ENCODE measurements at regions not wholly inside any gene's neighbourhood (a gene's known extent, or its start where the extent isn't known, plus 50 kb on each side); places are given as distances from the start of the nearest gene placed in this dataset.

GRCh38 chr3:104742044-104742443 lies 624.7 kb upstream of the ALCAM start:
- no peaks in the 10 kb centered on the region for H3K27me3 Mint-ChIP-seq (ENCODE audit: low read depth)
- Histone ChIP-seq H3K27me3 (ENCODE audit: insufficient read depth, low read length) (no peaks in the 10 kb centered on the region), H2BK5ac (ENCODE audit: insufficient read length, low read length) (no peak overlapping the region), H3K4me1 (ENCODE audit: insufficient read depth, low read length) (no peaks in the 10 kb centered on the region), H3T11ph (ENCODE audit: low read length) (no peak overlapping the region), H4K20me1 (ENCODE audit: control insufficient read depth, insufficient read depth, insufficient read length) (no peaks in the 10 kb centered on the region), H2BK12ac (ENCODE audit: insufficient read length, low read depth, low read length) (no peak overlapping the region), H3K9ac (ENCODE audit: extremely low read depth, insufficient read length, low read length) (no peak overlapping the region), H3K4ac (ENCODE audit: low read depth, low read length) (no peak overlapping the region), H4K5ac (ENCODE audit: insufficient read length, low read depth, low read length) (no peak overlapping the region), H3K23ac (ENCODE audit: insufficient read length, low read depth, low read length) (no peak overlapping the region), H3K27ac (ENCODE audit: insufficient read length, low read depth, low read length) (no peak overlapping the region), H3K23me2 (ENCODE audit: insufficient read length, low read depth, low read length, poor library complexity, severe bottlenecking) (no peaks in the 10 kb centered on the region), H4K91ac (ENCODE audit: insufficient read length, low read depth, low read length) (no peak overlapping the region), H2BK20ac (ENCODE audit: low read depth, low read length, poor library complexity, severe bottlenecking) (no peak overlapping the region), H3K9me3 (ENCODE audit: control insufficient read depth, low read depth, low read length) (no peaks in the 10 kb centered on the region), H3K14ac (ENCODE audit: insufficient read depth, low read length) (no peak overlapping the region), H2AFZ (ENCODE audit: low read length) (no peak overlapping the region), H3K79me2 (ENCODE audit: insufficient read depth, low read length) (no peaks in the 10 kb centered on the region), H4K8ac (replicated peaks; ENCODE audit: insufficient read length, low read depth, low read length) (no peak overlapping the region), H2AK5ac (ENCODE audit: insufficient read length, low read length) (no peak overlapping the region), H3K4me2 (ENCODE audit: insufficient read depth, insufficient read length, low read length) (no peak overlapping the region), H3K79me1 (ENCODE audit: insufficient read depth, low read depth, low read length, poor library complexity, severe bottlenecking) (no peaks in the 10 kb centered on the region), H3K56ac (ENCODE audit: insufficient read length, low read depth, low read length) (no peak overlapping the region), H3K18ac (ENCODE audit: insufficient read length, low read depth, low read length) (no peak overlapping the region), H2BK120ac (ENCODE audit: low read depth, low read length, poor library complexity, severe bottlenecking) (no peak overlapping the region), H2BK15ac (ENCODE audit: low read depth, low read length) (no peak overlapping the region)
- H3K36me3 Mint-ChIP-seq (ENCODE audit: insufficient read depth in 1 of 3, low read depth in 3 of 3), result no peaks in the 10 kb centered on the region; a peak in 1 of 7 replicates
- no peak for DNase-seq
- no peak overlapping the region for H3K4me3 Mint-ChIP-seq
- peaks cover 0 to 2% of the 10 kb centered on the region in 2 experiments; a peak in 1 of 4 replicates for H3K4me1 Mint-ChIP-seq
- no CpG with 5 or more reads among the region's 2 CpGs for WGBS (ENCODE audit: extremely low coverage, insufficient read length, low lambda C conversion rate)
- no peaks in the 10 kb centered on the region for H3K9me3 Mint-ChIP-seq
- TF ChIP-seq CTCF (conservative IDR thresholded peaks at IDR 0.05), result no peak
- H3K27ac Mint-ChIP-seq, result no peak overlapping the region
